ENCODE measurements at regions not wholly inside any gene's neighbourhood (a gene's known extent, or its start where the extent isn't known, plus 50 kb on each side); places are given as distances from the start of the nearest gene placed in this dataset.

- H3K27me3 ChIP-seq (ENCODE audit: control insufficient read depth in 1 of 2, insufficient read depth in 2 of 2, low read length in 2 of 2): no peaks in the 10 kb centered on the region
- no peak overlapping the region for H3K27ac Mint-ChIP-seq
- POLR2A ChIA-PET: no interaction called here
- peaks cover 9% of the 10 kb centered on the region for H3K9me3 Mint-ChIP-seq
- H3K36me3 Mint-ChIP-seq (ENCODE audit: low read depth): no peaks in the 10 kb centered on the region
- no peak for TF ChIP-seq CTCF (IDR thresholded peaks at IDR 0.05)
- H3K4me1 Mint-ChIP-seq (ENCODE audit: low read depth): no peaks in the 10 kb centered on the region
- no peak overlapping the region for H3K4me3 Mint-ChIP-seq
- no peaks in the 10 kb centered on the region for H3K4me1 ChIP-seq (ENCODE audit: insufficient read depth, low read length)
- peaks cover 17% of the 10 kb centered on the region for H3K27me3 Mint-ChIP-seq
- no peak for DNase-seq
- CTCF ChIA-PET: no interaction called here
- no peak overlapping the region for H3K4me3 ChIP-seq (ENCODE audit: low read length)
- H3K9me3 ChIP-seq (ENCODE audit: control insufficient read depth in 1 of 2, insufficient read depth in 1 of 2, low read length in 2 of 2): peaks cover 0 to 1% of the 10 kb centered on the region in 2 experiments
- no peaks in the 10 kb centered on the region for H3K36me3 ChIP-seq (ENCODE audit: insufficient read depth, low read length)
- no peak for ATAC-seq (ENCODE audit: poor library complexity)
- H3K27ac ChIP-seq (ENCODE audit: low read depth in 1 of 2, low read length in 2 of 2): no peak overlapping the region
- intact Hi-C loops (cut with DNase I, micrococcal nuclease): no loop called here
Measured at GRCh38 chr1:208899438-208899837, 655.3 kb upstream of the PLXNA2 start.

GRCh38 chr1:208903251-208903905 is 659.2 kb upstream of the PLXNA2 start:
- H3K36me3 Mint-ChIP-seq (ENCODE audit: low read depth): no peaks in the 10 kb centered on the region
- Histone ChIP-seq H3K36me3 (ENCODE audit: insufficient read depth, low read length) (no peaks in the 10 kb centered on the region), H3K9me3 (ENCODE audit: control insufficient read depth in 1 of 2, insufficient read depth in 1 of 2, low read length in 2 of 2) (no peaks in the 10 kb centered on the region), H3K27ac (ENCODE audit: low read depth in 1 of 2, low read length in 2 of 2) (no peak overlapping the region), H3K27me3 (ENCODE audit: control insufficient read depth in 1 of 2, insufficient read depth in 2 of 2, low read length in 2 of 2) (no peaks in the 10 kb centered on the region), H3K4me3 (ENCODE audit: low read length) (no peak overlapping the region), H3K4me1 (ENCODE audit: insufficient read depth, low read length) (no peaks in the 10 kb centered on the region)
- H3K9me3 Mint-ChIP-seq: peaks cover 7% of the 10 kb centered on the region
- no peak overlapping the region for H3K4me3 Mint-ChIP-seq
- H3K4me1 Mint-ChIP-seq (ENCODE audit: low read depth): no peaks in the 10 kb centered on the region
- intact Hi-C loops (cut with DNase I, micrococcal nuclease): no loop called here
- ChIA-PET POLR2A (no interaction called here), CTCF (no interaction called here)
- ATAC-seq (ENCODE audit: poor library complexity) (no peak), DNase-seq (no peak)
- H3K27me3 Mint-ChIP-seq: peaks cover 24% of the 10 kb centered on the region
- no peak for TF ChIP-seq CTCF (IDR thresholded peaks at IDR 0.05)
- H3K27ac Mint-ChIP-seq: no peak overlapping the region

GRCh38 chr1:208907790-208908189 is 663.6 kb upstream of the PLXNA2 start:
- H3K36me3 ChIP-seq (ENCODE audit: insufficient read depth, low read length): no peaks in the 10 kb centered on the region
- no peak overlapping the region for H3K27ac ChIP-seq (ENCODE audit: low read depth in 1 of 2, low read length in 2 of 2)
- Mint-ChIP-seq H3K9me3 (no peaks in the 10 kb centered on the region), H3K4me1 (ENCODE audit: low read depth) (no peaks in the 10 kb centered on the region), H3K27me3 (peaks cover 7% of the 10 kb centered on the region), H3K27ac (no peak overlapping the region), H3K4me3 (no peak overlapping the region), H3K36me3 (ENCODE audit: low read depth) (no peaks in the 10 kb centered on the region)
- TF ChIP-seq CTCF (IDR thresholded peaks at IDR 0.05): no peak
- H3K4me1 ChIP-seq (ENCODE audit: insufficient read depth, low read length): no peaks in the 10 kb centered on the region
- H3K27me3 ChIP-seq (ENCODE audit: control insufficient read depth in 1 of 2, insufficient read depth in 2 of 2, low read length in 2 of 2): no peaks in the 10 kb centered on the region
- ChIA-PET POLR2A (interaction anchor here (0.6 kb wide), 1 partner anchor 93 kb away, joined by 3 read pairs; no protein-coding TSS in a partner anchor), CTCF (no interaction called here)
- no peak overlapping the region for H3K4me3 ChIP-seq (ENCODE audit: low read length)
- H3K9me3 ChIP-seq (ENCODE audit: control insufficient read depth in 1 of 2, insufficient read depth in 1 of 2, low read length in 2 of 2): no peaks in the 10 kb centered on the region
- no peak for DNase-seq
- intact Hi-C loops (cut with DNase I, micrococcal nuclease): no loop called here
- ATAC-seq (ENCODE audit: poor library complexity): no peak
